Upper lobe of left lung (tissue), 6 donors: ENCODE measurements at regions not wholly inside any gene's neighbourhood (a gene's known extent, or its start where the extent isn't known, plus 50 kb on each side); places are given as distances from the start of the nearest gene placed in this dataset.

Experiments
- ATAC-seq, 2 donors: fragments of 200-7000 bp; cut with Tn5 transposase; one replicate each; pipeline ENCODE4 v1.9.1; 2022; ENCODE audit warnings: mild to moderate bottlenecking in 2 of 2, moderate library complexity in 2 of 2; ENCODE audit not compliant: low FRiP score in 2 of 2
- DNase-seq, 2 donors: peaks; one replicate each; pipeline ENCODE4 v3.0.0-alpha.2; 2019 to 2020
- H3K27ac ChIP-seq, 4 donors: fragments of 200-600 bp; sonication (generic); one replicate each; pipeline ENCODE4 v1.5.1; 2016 to 2019
- H3K27me3 ChIP-seq, 4 donors: fragments of 200-600 bp; sonication (generic); one replicate each; pipeline ENCODE4 v1.5.1; 2017 to 2019
- H3K36me3 ChIP-seq, 4 donors: fragments of 200-600 bp; sonication (generic); one replicate each; pipeline ENCODE4 v1.5.1; 2016 to 2019
- H3K4me1 ChIP-seq, 4 donors: fragments of 200-600 bp; sonication (generic); one replicate each; pipeline ENCODE4 v1.5.1; 2018 to 2019
- H3K4me3 ChIP-seq, 4 donors: fragments of 200-600 bp; sonication (generic); one replicate each; pipeline ENCODE4 v1.5.1; 2017 to 2019; ENCODE audit warnings: mild to moderate bottlenecking in 2 of 4, moderate library complexity in 1 of 4
- H3K9me3 ChIP-seq, 4 donors: fragments of 200-600 bp; sonication (generic); one replicate each; pipeline ENCODE4 v1.5.1; 2018 to 2019
- EP300 ChIP-seq, 4 donors: sonication (generic); formaldehyde crosslinking; IDR thresholded peaks; one replicate each; pipeline ENCODE4 v1.5.1; 2017; ENCODE audit warnings: antibody characterized with exemption in 4 of 4, control low read depth in 2 of 4
- POLR2A ChIP-seq, 4 donors: fragments of 450-650 bp; IDR thresholded peaks; one replicate each; pipeline ENCODE4 v1.5.1; 2016 to 2017; ENCODE audit warnings: antibody characterized with exemption in 4 of 4, mild to moderate bottlenecking in 2 of 4
- POLR2AphosphoS5 ChIP-seq, 2 donors: sonication (generic); formaldehyde crosslinking; IDR thresholded peaks; one replicate each; pipeline ENCODE4 v1.5.1; 2017; ENCODE audit warnings: antibody characterized with exemption in 2 of 2
- WGBS, 2 donors: methylation state at CpG; one replicate each; pipeline ENCODE4 v1.1.5; 2017 to 2018; 5-methylcytosine and 5-hydroxymethylcytosine counted together
- TF ChIP-seq, protein P1 (sequence below), 6 experiments: fragments of 450-650 bp in 4 of 6; fragments of 200-600 bp in 2 of 6; sonication (generic) in 2 of 6; IDR thresholded peaks; one replicate each; pipeline ENCODE4 v1.5.1; 2016 to 2019; ENCODE audit warnings: antibody characterized with exemption in 6 of 6
- donor health status: DM: no; HTN: no; CAD: no; lungs with moderate emphysema.
- donor health status: DM: no; HTN: yes; CAD: no; lungs with severe emphysema.

DNA sequence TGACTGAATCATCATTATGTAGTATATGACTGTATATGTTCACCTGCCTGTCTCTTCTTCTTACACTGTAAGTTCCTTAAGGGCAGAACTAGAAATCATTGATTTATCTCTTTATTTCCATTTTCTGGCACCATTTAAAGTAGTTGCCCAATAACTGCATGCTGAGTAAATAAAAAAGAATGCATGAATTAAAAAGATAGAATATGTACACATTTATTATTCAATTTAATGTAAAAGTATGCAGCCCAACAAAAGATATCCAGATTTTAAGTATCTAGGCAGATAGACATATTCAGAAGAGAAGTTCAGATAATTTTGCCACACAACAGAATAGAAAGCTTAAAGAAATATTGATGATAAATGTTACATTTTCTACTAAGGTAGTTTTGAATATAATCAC, 1244.6 kb upstream of the ADGRL4 start:
- no peak for ATAC-seq
- no peak overlapping the region for H3K4me3 ChIP-seq
- no peak for DNase-seq
- H3K4me1 ChIP-seq = no peaks in the 10 kb centered on the region
- H3K36me3 ChIP-seq = no peaks in the 10 kb centered on the region
- no peak for TF ChIP-seq EP300 (IDR thresholded peaks at IDR 0.05)
- no peak for TF ChIP-seq POLR2A (IDR thresholded peaks at IDR 0.05)
- TF ChIP-seq POLR2AphosphoS5 (IDR thresholded peaks at IDR 0.05) = no peak
- no peak overlapping the region for H3K27ac ChIP-seq
- H3K27me3 ChIP-seq = no peaks in the 10 kb centered on the region
- peaks cover 0 to 5% (median 0%) of the 10 kb centered on the region in 4 donors for H3K9me3 ChIP-seq

- DNase-seq (no peak), ATAC-seq (no peak)
- H3K27me3 ChIP-seq = no peaks in the 10 kb centered on the region
- H3K9me3 ChIP-seq = peaks cover 0 to 5% (median 0%) of the 10 kb centered on the region in 4 donors
- no peak for TF ChIP-seq POLR2A (IDR thresholded peaks at IDR 0.05)
- TF ChIP-seq, protein P1, sequence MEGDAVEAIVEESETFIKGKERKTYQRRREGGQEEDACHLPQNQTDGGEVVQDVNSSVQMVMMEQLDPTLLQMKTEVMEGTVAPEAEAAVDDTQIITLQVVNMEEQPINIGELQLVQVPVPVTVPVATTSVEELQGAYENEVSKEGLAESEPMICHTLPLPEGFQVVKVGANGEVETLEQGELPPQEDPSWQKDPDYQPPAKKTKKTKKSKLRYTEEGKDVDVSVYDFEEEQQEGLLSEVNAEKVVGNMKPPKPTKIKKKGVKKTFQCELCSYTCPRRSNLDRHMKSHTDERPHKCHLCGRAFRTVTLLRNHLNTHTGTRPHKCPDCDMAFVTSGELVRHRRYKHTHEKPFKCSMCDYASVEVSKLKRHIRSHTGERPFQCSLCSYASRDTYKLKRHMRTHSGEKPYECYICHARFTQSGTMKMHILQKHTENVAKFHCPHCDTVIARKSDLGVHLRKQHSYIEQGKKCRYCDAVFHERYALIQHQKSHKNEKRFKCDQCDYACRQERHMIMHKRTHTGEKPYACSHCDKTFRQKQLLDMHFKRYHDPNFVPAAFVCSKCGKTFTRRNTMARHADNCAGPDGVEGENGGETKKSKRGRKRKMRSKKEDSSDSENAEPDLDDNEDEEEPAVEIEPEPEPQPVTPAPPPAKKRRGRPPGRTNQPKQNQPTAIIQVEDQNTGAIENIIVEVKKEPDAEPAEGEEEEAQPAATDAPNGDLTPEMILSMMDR (IDR thresholded peaks at IDR 0.05) = no peak
- no peak for TF ChIP-seq POLR2AphosphoS5 (IDR thresholded peaks at IDR 0.05)
- TF ChIP-seq EP300 (IDR thresholded peaks at IDR 0.05) = no peak
- no peaks in the 10 kb centered on the region for H3K36me3 ChIP-seq
- H3K4me1 ChIP-seq = no peaks in the 10 kb centered on the region
- H3K4me3 ChIP-seq = no peak overlapping the region
- no peak overlapping the region for H3K27ac ChIP-seq
- 89% methylated on average over 3 of the region's 3 CpGs for WGBS, 2 donors
These were observed 1244.1 kb upstream of the ADGRL4 start for GRCh38 chr1:80250573-80251168.

- no peaks in the 10 kb centered on the region for H3K4me1 ChIP-seq
- no peak overlapping the region for H3K4me3 ChIP-seq
- no peak overlapping the region for H3K27ac ChIP-seq
- TF ChIP-seq EP300 (IDR thresholded peaks at IDR 0.05) (no peak), POLR2AphosphoS5 (IDR thresholded peaks at IDR 0.05) (no peak), POLR2A (IDR thresholded peaks at IDR 0.05) (no peak)
- TF ChIP-seq, protein P1 (IDR thresholded peaks at IDR 0.05) = no peak
- 82% methylated on average over 1 of the region's 1 CpG for WGBS, 2 donors
- ATAC-seq (no peak), DNase-seq (no peak)
- no peaks in the 10 kb centered on the region for H3K27me3 ChIP-seq
- H3K36me3 ChIP-seq = no peaks in the 10 kb centered on the region
- peaks cover 0 to 5% (median 0%) of the 10 kb centered on the region in 4 donors for H3K9me3 ChIP-seq
These were observed 1243.2 kb upstream of the ADGRL4 start for GRCh38 chr1:80249699-80250098.

DNA sequence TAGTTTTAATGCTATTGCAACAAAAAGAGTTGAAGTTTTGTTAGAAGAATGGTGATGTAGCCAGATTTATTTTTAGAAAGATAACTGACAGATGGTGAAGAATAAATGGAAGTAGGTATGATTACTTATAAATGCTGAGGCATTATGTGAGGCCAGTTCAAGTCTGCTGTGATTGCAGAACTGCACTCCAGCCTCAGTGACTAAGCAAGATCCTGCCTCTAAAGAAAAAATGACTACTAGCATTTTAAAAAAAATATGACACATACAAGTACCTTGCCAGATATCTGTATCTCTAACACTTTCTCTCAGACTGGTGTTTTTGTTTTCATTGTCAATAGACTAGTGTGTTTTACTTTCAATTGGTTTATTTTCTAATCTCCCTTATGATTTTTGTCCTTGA, 1242.4 kb upstream of the ADGRL4 start:
- peaks cover 0 to 5% (median 0%) of the 10 kb centered on the region in 4 donors for H3K9me3 ChIP-seq
- no peaks in the 10 kb centered on the region for H3K4me1 ChIP-seq
- ATAC-seq (no peak), DNase-seq (no peak)
- H3K27ac ChIP-seq = no peak overlapping the region
- H3K27me3 ChIP-seq = no peaks in the 10 kb centered on the region
- no peak overlapping the region for H3K4me3 ChIP-seq
- H3K36me3 ChIP-seq = no peaks in the 10 kb centered on the region
- TF ChIP-seq POLR2A (IDR thresholded peaks at IDR 0.05) = no peak
- no peak for TF ChIP-seq POLR2AphosphoS5 (IDR thresholded peaks at IDR 0.05)
- no peak for TF ChIP-seq EP300 (IDR thresholded peaks at IDR 0.05)
- TF ChIP-seq, protein P1 (IDR thresholded peaks at IDR 0.05) = no peak

DNA sequence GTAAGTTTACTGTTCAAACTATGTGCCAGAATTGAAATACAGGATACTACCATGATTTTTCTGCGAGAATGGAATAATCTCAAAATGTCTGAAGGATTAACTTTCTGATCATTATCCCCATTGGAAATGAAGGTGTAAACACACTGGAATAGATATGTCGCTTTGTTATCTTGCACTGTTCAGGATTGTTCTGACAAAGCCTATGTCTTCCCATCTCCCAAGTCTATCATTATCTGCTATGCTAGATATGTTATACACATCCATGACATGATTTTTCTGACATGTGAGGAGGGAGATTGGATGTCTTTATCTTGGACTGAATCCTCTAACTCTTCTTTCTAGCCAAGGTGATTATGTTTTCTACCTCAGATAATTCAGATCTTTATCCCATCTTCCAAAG, 1239.3 kb upstream of the ADGRL4 start:
- Histone ChIP-seq H3K27me3 (no peaks in the 10 kb centered on the region), H3K36me3 (no peaks in the 10 kb centered on the region), H3K27ac (no peak overlapping the region), H3K9me3 (peaks cover 0 to 5% (median 0%) of the 10 kb centered on the region in 4 donors), H3K4me3 (no peak overlapping the region), H3K4me1 (no peaks in the 10 kb centered on the region)
- no peak for ATAC-seq
- WGBS, 2 donors = 88 to 94% methylated on average over 2 of the region's 2 CpGs
- no peak for DNase-seq
- TF ChIP-seq POLR2A (IDR thresholded peaks at IDR 0.05) (no peak), POLR2AphosphoS5 (IDR thresholded peaks at IDR 0.05) (no peak), EP300 (IDR thresholded peaks at IDR 0.05) (no peak)
- TF ChIP-seq, protein P1 (IDR thresholded peaks at IDR 0.05) = no peak
